ENCODE measurements at regions not wholly inside any gene's neighbourhood (a gene's known extent, or its start where the extent isn't known, plus 50 kb on each side); places are given as distances from the start of the nearest gene placed in this dataset.

DNA sequence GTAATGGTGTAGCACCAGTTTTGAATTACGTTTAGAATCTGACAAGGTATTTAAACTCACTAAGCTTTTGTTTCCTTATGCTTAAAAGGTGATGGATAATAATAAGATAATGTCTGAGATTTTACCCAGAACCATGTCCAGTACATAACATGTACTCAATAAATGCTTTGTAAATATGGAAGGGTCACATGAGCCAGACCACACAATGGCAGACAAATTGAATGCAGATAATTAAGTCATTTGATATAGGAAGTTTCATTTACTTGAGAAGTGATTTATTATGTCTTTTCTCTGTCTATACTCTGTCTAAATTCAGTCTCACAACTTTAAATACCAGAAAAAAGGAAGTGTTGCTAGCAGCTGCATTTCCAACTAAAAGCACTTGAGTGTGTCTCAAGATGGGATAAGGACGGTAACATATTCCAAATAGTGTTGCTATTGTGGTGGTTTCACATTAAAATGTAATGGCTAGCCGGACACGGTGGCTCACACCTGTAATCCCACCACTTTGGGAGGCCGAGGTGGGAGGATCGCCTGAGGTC, 52.5 kb upstream of the DHX40 start:
- Histone ChIP-seq H3K4me3 (ENCODE audit: low read length) (no peak overlapping the region), H3K27me3 (ENCODE audit: insufficient read depth, low read length, poor library complexity) (no peaks in the 10 kb centered on the region)
- no peak for DNase-seq

GRCh38 chr17:59513934-59514841, 51.2 kb upstream of the DHX40 start:
- H2BK15ac ChIP-seq (replicated peaks; ENCODE audit: low read depth), result no peak overlapping the region
- H3K4me3 ChIP-seq (ENCODE audit: low read length), result no peak overlapping the region
- WGBS (ENCODE audit: extremely low coverage, insufficient coverage, low lambda C conversion rate), result no CpG with 5 or more reads among the region's 8 CpGs
- H3K23ac ChIP-seq (ENCODE audit: low read length), result no peak overlapping the region
- H3K79me2 ChIP-seq (ENCODE audit: control insufficient read depth, insufficient read depth, low read length), result no peaks in the 10 kb centered on the region
- no peak overlapping the region for H3K27ac ChIP-seq (ENCODE audit: low read depth, low read length)
- H4K8ac ChIP-seq (ENCODE audit: low read depth, low read length), result no peak overlapping the region
- no peak overlapping the region for H2BK5ac ChIP-seq (ENCODE audit: low read length)
- H3K4ac ChIP-seq (ENCODE audit: low read depth, low read length), result no peak overlapping the region
- H3K27me3 ChIP-seq (ENCODE audit: insufficient read depth, low read length, poor library complexity), result no peaks in the 10 kb centered on the region
- no peaks in the 10 kb centered on the region for H3K36me3 ChIP-seq (ENCODE audit: control insufficient read depth, insufficient read depth, low read length)
- no peak overlapping the region for H3K9ac ChIP-seq (ENCODE audit: low read length)
- H3K79me1 ChIP-seq (ENCODE audit: low read length), result no peaks in the 10 kb centered on the region
- DNase-seq, result no peak
- peaks cover 2% of the 10 kb centered on the region for H3K4me1 ChIP-seq (ENCODE audit: control insufficient read depth, low read depth, low read length)
- H2BK120ac ChIP-seq (ENCODE audit: low read depth, low read length), result no peak overlapping the region
- no peak overlapping the region for H3K4me2 ChIP-seq (ENCODE audit: low read length)
- no peak overlapping the region for H3K18ac ChIP-seq (ENCODE audit: low read length)
- H3K56ac ChIP-seq (ENCODE audit: low read length), result no peak overlapping the region
- no peak overlapping the region for H2AK5ac ChIP-seq (ENCODE audit: low read length)
- H4K5ac ChIP-seq (ENCODE audit: low read length), result no peak overlapping the region

More for the DNA sequence above, 52.5 kb upstream of the DHX40 start:
- Histone ChIP-seq H2BK120ac (ENCODE audit: low read depth, low read length) (no peak overlapping the region), H2BK5ac (ENCODE audit: low read length) (no peak overlapping the region), H3K9ac (ENCODE audit: low read length) (no peak overlapping the region), H3K36me3 (ENCODE audit: control insufficient read depth, insufficient read depth, low read length) (no peaks in the 10 kb centered on the region), H3K27ac (ENCODE audit: low read depth, low read length) (no peak overlapping the region), H3K23ac (ENCODE audit: low read length) (no peak overlapping the region), H3K56ac (ENCODE audit: low read length) (no peak overlapping the region), H3K18ac (ENCODE audit: low read length) (no peak overlapping the region), H3K4ac (ENCODE audit: low read depth, low read length) (no peak overlapping the region), H3K4me1 (ENCODE audit: control insufficient read depth, low read depth, low read length) (peaks cover 2% of the 10 kb centered on the region), H2BK15ac (replicated peaks; ENCODE audit: low read depth) (no peak overlapping the region), H3K79me2 (ENCODE audit: control insufficient read depth, insufficient read depth, low read length) (no peaks in the 10 kb centered on the region), H3K79me1 (ENCODE audit: low read length) (no peaks in the 10 kb centered on the region), H4K5ac (ENCODE audit: low read length) (no peak overlapping the region), H3K4me2 (ENCODE audit: low read length) (no peak overlapping the region), H2AK5ac (ENCODE audit: low read length) (no peak overlapping the region), H4K8ac (ENCODE audit: low read depth, low read length) (no peak overlapping the region)
- WGBS (ENCODE audit: extremely low coverage, insufficient coverage, low lambda C conversion rate), result no CpG with 5 or more reads among the region's 6 CpGs

All from mesendoderm (in vitro differentiated cells).